GM23338 (cell line): ENCODE measurements at regions not wholly inside any gene's neighbourhood (a gene's known extent, or its start where the extent isn't known, plus 50 kb on each side); places are given as distances from the start of the nearest gene placed in this dataset.
A peak's percentile ranks its signal among the peaks of the same experiment; 100 is the strongest.

ENCODE experiments used
- ATAC-seq: fragments of 200-7000 bp; cut with Tn5 transposase; 3 replicates; pipeline ENCODE4 v1.9.1; 2020
- DNase-seq: peaks from one replicate; pipeline ENCODE4 v3.0.0-alpha.2; 2015; ENCODE audit warnings: low spot score
- H2AFZ ChIP-seq: fragments of 200-600 bp; sonication (generic); 2 replicates; pipeline ENCODE4 v1.8.0; 2016; ENCODE audit warnings: antibody characterized with exemption, mild to moderate bottlenecking, moderate library complexity
- H3F3A ChIP-seq: fragments of 200-600 bp; sonication (generic); replicated peaks from 2 replicates; pipeline ENCODE4 v1.8.0; 2017; ENCODE audit warnings: antibody characterized with exemption, mixed run types, low read depth
- H3K27ac ChIP-seq: fragments of 200-600 bp; sonication (generic); 2 replicates; pipeline ENCODE4 v1.6.1; 2016; ENCODE audit warnings: low read depth
- H3K27me3 ChIP-seq: fragments of 200-600 bp; sonication (generic); 2 replicates; pipeline ENCODE4 v1.8.0; 2016; ENCODE audit warnings: mild to moderate bottlenecking, mixed run types, moderate library complexity; ENCODE audit not compliant: insufficient read depth
- H3K36me3 ChIP-seq: fragments of 200-600 bp; sonication (generic); 2 replicates; pipeline ENCODE4 v1.8.0; 2016; ENCODE audit warnings: mild to moderate bottlenecking; ENCODE audit not compliant: insufficient read depth
- H3K4me1 ChIP-seq: fragments of 200-600 bp; sonication (generic); 2 replicates; pipeline ENCODE4 v1.8.0; 2016; ENCODE audit warnings: mild to moderate bottlenecking, moderate library complexity; ENCODE audit not compliant: insufficient read depth
- H3K4me2 ChIP-seq: fragments of 200-600 bp; sonication (generic); 2 replicates; pipeline ENCODE4 v1.7.1; 2017; ENCODE audit warnings: mixed run types
- H3K4me3 ChIP-seq: fragments of 200-600 bp; sonication (generic); 2 replicates; pipeline ENCODE4 v1.6.1; 2016; ENCODE audit warnings: mixed run types
- H3K79me2 ChIP-seq: fragments of 200-600 bp; sonication (generic); replicated peaks from 2 replicates; pipeline ENCODE4 v1.8.0; 2017; ENCODE audit warnings: mild to moderate bottlenecking; ENCODE audit not compliant: insufficient read depth
- H3K9me2 ChIP-seq: fragments of 200-600 bp; sonication (generic); 2 replicates; pipeline ENCODE4 v1.8.0; 2017; ENCODE audit not compliant: insufficient read depth
- H4K20me1 ChIP-seq: fragments of 200-600 bp; sonication (generic); replicated peaks from 2 replicates; pipeline ENCODE4 v1.8.0; 2017; ENCODE audit warnings: mild to moderate bottlenecking; ENCODE audit not compliant: insufficient read depth
- H3K27ac Mint-ChIP-seq: 2 replicates; pipeline ENCODE4 v1.8.0; 2020; ENCODE audit warnings: inconsistent platforms, mild to moderate bottlenecking, moderate library complexity, mixed read lengths
- H3K27me3 Mint-ChIP-seq: 3 replicates; pipeline ENCODE4 v1.8.0; 2022; ENCODE audit warnings: low read depth, mild to moderate bottlenecking, moderate library complexity, mixed read lengths, inconsistent platforms; ENCODE audit not compliant: insufficient read depth, poor library complexity
- H3K36me3 Mint-ChIP-seq: 3 replicates; pipeline ENCODE4 v1.8.0; 2021; ENCODE audit warnings: low read depth, mild to moderate bottlenecking, inconsistent platforms, moderate library complexity, mixed read lengths
- H3K4me1 Mint-ChIP-seq: 3 replicates; pipeline ENCODE4 v1.8.0; 2020; ENCODE audit warnings: mild to moderate bottlenecking, inconsistent platforms, mixed read lengths
- H3K4me3 Mint-ChIP-seq: 3 replicates; pipeline ENCODE4 v1.8.0; 2021; ENCODE audit warnings: moderate library complexity, mild to moderate bottlenecking, inconsistent platforms, mixed read lengths
- H3K9me3 Mint-ChIP-seq: 3 replicates; pipeline ENCODE4 v1.8.0; 2020; ENCODE audit warnings: moderate library complexity, mild to moderate bottlenecking, inconsistent platforms, mixed read lengths
- CREB1 ChIP-seq: fragments of 250-450 bp; sonication (Bioruptor Pico); IDR thresholded peaks from 2 replicates; pipeline ENCODE4 v1.5.0; 2020; ENCODE audit warnings: low read depth, mild to moderate bottlenecking, moderate library complexity
- CTCF ChIP-seq, 2 experiments: fragments of 200-600 bp in 1 of 2; sonication (generic) in 1 of 2; conservative IDR thresholded peaks; 2 replicates each; pipeline versions ENCODE4 v1.5.1 to v1.6.1; 2016 to 2017; ENCODE audit warnings: antibody characterized with exemption in 2 of 2, low read depth in 2 of 2, mild to moderate bottlenecking in 2 of 2, moderate library complexity in 1 of 2
- ETS1 ChIP-seq: IDR thresholded peaks from 2 replicates; pipeline ENCODE4 v1.6.1; 2016; ENCODE audit warnings: antibody characterized with exemption
- EZH2 ChIP-seq: fragments of 200-600 bp; sonication (generic); IDR thresholded peaks from one replicate; pipeline ENCODE4 v1.8.0; 2017; ENCODE audit warnings: antibody characterized with exemption, mild to moderate bottlenecking, low read depth; ENCODE audit not compliant: unreplicated experiment
- EZH2phosphoT487 ChIP-seq: fragments of 200-600 bp; sonication (generic); IDR thresholded peaks from one replicate; pipeline ENCODE4 v1.8.1; 2018; ENCODE audit warnings: antibody characterized with exemption; ENCODE audit not compliant: unreplicated experiment
- JUNB ChIP-seq: IDR thresholded peaks from one replicate; pipeline ENCODE4 v1.6.1; 2016; ENCODE audit warnings: antibody characterized with exemption; ENCODE audit not compliant: unreplicated experiment
- NANOG ChIP-seq: IDR thresholded peaks from 2 replicates; pipeline ENCODE4 v1.6.1; 2016; ENCODE audit warnings: antibody characterized with exemption, borderline replicate concordance
- POLR2AphosphoS5 ChIP-seq: IDR thresholded peaks from 2 replicates; pipeline ENCODE4 v1.6.1; 2016; ENCODE audit warnings: antibody characterized with exemption, low read depth
- REST ChIP-seq: IDR thresholded peaks from one replicate; pipeline ENCODE4 v1.6.1; 2018; ENCODE audit warnings: antibody characterized with exemption; ENCODE audit not compliant: unreplicated experiment
- STAT1 ChIP-seq: IDR thresholded peaks from one replicate; pipeline ENCODE4 v1.6.1; 2016; ENCODE audit warnings: antibody characterized with exemption; ENCODE audit not compliant: unreplicated experiment
- ZNF114 ChIP-seq: fragments of 250-450 bp; sonication (Bioruptor Pico); IDR thresholded peaks from 2 replicates; pipeline ENCODE4 v1.5.0; 2020; ENCODE audit warnings: mild to moderate bottlenecking, moderate library complexity
- ZNF331 ChIP-seq: fragments of 250-450 bp; sonication (Bioruptor Pico); IDR thresholded peaks from 2 replicates; pipeline ENCODE4 v1.5.0; 2020; ENCODE audit warnings: low read depth, mild to moderate bottlenecking, moderate library complexity
- TF ChIP-seq, protein P1 (sequence below): fragments of 250-450 bp; sonication (Bioruptor Pico); IDR thresholded peaks from 2 replicates; pipeline ENCODE4 v1.5.0; 2020; ENCODE audit warnings: mild to moderate bottlenecking, moderate library complexity

DNA sequence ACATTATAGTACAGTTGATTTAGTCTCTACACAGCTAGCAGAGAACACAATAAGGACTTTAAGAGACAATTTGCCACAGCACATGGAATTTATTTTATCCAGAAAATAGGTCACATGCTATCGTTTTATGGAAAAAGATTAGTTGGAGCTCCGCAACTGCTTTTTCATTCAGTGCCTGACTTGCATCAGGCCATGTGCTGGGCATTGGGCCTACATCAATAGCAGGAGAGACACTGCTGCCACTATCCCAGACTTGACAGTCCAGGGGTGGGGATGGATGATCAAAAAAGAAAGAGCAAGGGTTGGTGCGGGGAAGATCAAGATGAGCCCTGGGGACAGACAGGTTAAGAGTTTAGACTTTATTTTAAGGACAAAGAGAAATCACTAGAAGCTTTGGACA is 75.2 kb upstream of the C3orf80 start:
- Mint-ChIP-seq H3K4me1 (no peaks in the 10 kb centered on the region), H3K27ac (no peak overlapping the region), H3K4me3 (no peak overlapping the region), H3K27me3 (peaks cover 2% of the 10 kb centered on the region), H3K9me3 (no peaks in the 10 kb centered on the region; the same call in 2 of the 3 replicates), H3K36me3 (no peaks in the 10 kb centered on the region)
- DNase-seq (no peak), ATAC-seq (no peak)
- Histone ChIP-seq H3K4me3 (no peak overlapping the region), H4K20me1 (no peaks in the 10 kb centered on the region), H3K79me2 (no peaks in the 10 kb centered on the region), H3K36me3 (no peaks in the 10 kb centered on the region), H3K4me2 (no peak overlapping the region), H3K27me3 (no peaks in the 10 kb centered on the region), H2AFZ (peak overlapping the region; percentile 32; the same call in 1 of the 2 replicates), H3F3A (no peaks in the 10 kb centered on the region), H3K4me1 (no peaks in the 10 kb centered on the region), H3K27ac (no peak overlapping the region), H3K9me2 (no peaks in the 10 kb centered on the region)
- TF ChIP-seq NANOG (no peak), ETS1 (no peak), ZNF331 (CRISPR knock-in tag) (no peak), POLR2AphosphoS5 (no peak), CREB1 (CRISPR knock-in tag) (no peak), ZNF114 (CRISPR knock-in tag) (no peak), JUNB (no peak), REST (no peak), EZH2 (no peak), STAT1 (no peak), EZH2phosphoT487 (no peak), CTCF (conservative IDR thresholded peaks at IDR 0.05; ENCODE audit: low read depth in 2 of 2) (no peak)
- TF ChIP-seq, protein P1, sequence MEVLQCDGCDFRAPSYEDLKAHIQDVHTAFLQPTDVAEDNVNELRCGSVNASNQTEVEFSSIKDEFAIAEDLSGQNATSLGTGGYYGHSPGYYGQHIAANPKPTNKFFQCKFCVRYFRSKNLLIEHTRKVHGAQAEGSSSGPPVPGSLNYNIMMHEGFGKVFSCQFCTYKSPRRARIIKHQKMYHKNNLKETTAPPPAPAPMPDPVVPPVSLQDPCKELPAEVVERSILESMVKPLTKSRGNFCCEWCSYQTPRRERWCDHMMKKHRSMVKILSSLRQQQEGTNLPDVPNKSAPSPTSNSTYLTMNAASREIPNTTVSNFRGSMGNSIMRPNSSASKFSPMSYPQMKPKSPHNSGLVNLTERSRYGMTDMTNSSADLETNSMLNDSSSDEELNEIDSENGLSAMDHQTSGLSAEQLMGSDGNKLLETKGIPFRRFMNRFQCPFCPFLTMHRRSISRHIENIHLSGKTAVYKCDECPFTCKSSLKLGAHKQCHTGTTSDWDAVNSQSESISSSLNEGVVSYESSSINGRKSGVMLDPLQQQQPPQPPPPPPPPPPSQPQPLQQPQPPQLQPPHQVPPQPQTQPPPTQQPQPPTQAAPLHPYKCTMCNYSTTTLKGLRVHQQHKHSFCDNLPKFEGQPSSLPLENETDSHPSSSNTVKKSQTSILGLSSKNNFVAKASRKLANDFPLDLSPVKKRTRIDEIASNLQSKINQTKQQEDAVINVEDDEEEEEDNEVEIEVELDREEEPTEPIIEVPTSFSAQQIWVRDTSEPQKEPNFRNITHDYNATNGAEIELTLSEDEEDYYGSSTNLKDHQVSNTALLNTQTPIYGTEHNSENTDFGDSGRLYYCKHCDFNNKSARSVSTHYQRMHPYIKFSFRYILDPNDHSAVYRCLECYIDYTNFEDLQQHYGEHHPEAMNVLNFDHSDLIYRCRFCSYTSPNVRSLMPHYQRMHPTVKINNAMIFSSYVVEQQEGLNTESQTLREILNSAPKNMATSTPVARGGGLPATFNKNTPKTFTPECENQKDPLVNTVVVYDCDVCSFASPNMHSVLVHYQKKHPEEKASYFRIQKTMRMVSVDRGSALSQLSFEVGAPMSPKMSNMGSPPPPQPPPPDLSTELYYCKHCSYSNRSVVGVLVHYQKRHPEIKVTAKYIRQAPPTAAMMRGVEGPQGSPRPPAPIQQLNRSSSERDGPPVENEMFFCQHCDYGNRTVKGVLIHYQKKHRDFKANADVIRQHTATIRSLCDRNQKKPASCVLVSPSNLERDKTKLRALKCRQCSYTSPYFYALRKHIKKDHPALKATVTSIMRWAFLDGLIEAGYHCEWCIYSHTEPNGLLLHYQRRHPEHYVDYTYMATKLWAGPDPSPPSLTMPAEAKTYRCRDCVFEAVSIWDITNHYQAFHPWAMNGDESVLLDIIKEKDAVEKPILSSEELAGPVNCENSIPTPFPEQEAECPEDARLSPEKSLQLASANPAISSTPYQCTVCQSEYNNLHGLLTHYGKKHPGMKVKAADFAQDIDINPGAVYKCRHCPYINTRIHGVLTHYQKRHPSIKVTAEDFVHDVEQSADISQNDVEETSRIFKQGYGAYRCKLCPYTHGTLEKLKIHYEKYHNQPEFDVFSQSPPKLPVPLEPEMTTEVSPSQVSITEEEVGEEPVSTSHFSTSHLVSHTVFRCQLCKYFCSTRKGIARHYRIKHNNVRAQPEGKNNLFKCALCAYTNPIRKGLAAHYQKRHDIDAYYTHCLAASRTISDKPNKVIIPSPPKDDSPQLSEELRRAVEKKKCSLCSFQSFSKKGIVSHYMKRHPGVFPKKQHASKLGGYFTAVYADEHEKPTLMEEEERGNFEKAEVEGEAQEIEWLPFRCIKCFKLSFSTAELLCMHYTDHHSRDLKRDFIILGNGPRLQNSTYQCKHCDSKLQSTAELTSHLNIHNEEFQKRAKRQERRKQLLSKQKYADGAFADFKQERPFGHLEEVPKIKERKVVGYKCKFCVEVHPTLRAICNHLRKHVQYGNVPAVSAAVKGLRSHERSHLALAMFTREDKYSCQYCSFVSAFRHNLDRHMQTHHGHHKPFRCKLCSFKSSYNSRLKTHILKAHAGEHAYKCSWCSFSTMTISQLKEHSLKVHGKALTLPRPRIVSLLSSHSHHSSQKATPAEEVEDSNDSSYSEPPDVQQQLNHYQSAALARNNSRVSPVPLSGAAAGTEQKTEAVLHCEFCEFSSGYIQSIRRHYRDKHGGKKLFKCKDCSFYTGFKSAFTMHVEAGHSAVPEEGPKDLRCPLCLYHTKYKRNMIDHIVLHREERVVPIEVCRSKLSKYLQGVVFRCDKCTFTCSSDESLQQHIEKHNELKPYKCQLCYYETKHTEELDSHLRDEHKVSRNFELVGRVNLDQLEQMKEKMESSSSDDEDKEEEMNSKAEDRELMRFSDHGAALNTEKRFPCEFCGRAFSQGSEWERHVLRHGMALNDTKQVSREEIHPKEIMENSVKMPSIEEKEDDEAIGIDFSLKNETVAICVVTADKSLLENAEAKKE = no peak
